Stimulated activated CD4-positive, alpha-beta T cell treated with anti-CD3 and anti-CD28 coated beads, Interleukin-15, amount 100 ng/mL, for 24 hours (primary cell): ENCODE measurements at regions not wholly inside any gene's neighbourhood (a gene's known extent, or its start where the extent isn't known, plus 50 kb on each side); places are given as distances from the start of the nearest gene placed in this dataset.

Experiments
- DNase-seq: peaks from one replicate; pipeline ENCODE4 v3.0.0-alpha.2; 2020

DNA sequence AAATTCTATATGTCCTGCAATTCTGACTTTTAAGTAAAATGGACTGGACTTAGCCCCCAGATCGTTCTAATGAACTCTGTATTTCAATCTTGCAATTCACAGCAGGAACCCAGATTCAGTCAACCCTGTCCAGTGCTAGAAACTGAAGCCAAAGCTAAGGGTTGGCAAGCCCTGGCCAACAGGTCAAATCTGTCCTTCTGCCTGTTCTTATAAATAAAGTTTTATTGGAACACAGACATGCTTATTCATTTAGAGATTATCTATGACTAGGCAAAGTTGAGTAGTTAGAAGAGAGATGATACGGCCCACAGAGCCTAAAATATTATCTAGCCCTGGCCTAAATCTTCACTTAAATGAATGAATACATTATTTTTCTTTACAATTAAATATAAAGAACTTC, 339.2 kb upstream of the JARID2 start:
- no peak for DNase-seq

GRCh38 chr6:14910692-14911547, 334.9 kb upstream of the JARID2 start:
- DNase-seq = peak; percentile 16

- no peak for DNase-seq
Observed at GRCh38 chr6:14912226-14912625, 333.6 kb upstream of the JARID2 start.

DNA sequence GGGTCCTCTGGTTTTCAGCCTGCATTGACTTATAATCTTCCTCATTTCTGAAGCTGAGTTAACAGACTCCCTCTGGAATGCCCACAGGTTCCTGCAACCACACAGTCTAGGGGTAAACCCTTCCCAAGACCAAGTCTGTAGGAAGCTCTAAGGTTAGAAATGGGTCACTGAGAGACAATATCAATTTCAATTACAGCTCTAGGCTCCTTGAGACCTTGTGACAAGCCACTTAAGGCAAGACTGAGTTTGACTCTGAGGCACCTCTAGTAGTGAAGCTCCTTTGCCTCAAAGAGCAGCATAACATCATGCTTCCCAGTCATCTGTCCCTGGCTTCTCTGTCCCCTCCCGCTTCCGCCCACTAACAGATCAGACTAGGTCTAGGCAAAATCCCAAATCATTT, 333.2 kb upstream of the JARID2 start:
- DNase-seq = no peak

- DNase-seq = no peak
Observed at GRCh38 chr6:14913931-14914330, 331.9 kb upstream of the JARID2 start.

DNA sequence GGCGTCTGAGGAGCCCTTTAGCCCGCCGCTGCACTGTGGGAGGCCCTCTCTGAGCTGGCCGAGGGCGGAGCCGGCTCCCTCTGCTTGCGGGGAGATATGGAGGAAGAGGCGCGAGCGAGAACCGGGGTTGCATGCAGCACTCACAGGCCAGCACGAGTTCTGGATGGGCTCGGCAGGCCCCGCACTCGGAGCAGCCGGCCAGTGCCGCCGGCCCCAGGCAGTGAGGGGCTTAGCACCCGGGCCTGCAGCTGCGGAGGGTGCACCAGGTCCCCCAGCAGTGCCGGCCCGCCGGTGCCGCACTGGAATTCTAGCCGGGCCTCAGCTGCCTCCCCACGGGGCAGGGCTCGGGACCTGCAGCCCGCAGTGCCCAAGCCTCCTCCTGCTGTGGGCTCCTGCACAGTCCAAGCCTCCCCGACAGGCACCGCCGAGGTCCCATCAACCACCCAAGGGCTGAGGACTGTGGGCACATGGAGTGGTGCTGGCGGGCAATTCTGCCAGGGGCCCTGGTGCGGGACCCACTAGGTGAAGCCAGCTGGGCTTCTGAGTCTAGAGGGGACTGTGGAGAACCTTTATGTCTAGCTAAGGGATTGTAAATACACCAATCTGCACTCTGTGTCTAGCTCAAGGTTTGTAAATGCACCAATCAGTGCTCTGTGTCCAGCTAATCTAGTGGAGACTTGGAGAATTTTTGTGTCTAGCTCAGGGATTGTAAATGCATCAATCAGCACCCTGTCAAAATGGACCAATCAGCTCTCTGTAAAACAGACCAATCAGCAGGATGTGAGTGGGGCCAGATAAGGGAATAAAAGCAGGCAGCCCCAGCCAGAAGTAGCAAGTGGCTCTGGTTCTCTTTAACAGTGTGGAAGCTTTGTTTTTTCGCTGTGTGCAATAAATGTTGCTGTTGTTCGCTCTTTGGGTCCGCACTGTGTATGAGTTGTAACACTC, 329.7 kb upstream of the JARID2 start:
- DNase-seq = no peak

DNA sequence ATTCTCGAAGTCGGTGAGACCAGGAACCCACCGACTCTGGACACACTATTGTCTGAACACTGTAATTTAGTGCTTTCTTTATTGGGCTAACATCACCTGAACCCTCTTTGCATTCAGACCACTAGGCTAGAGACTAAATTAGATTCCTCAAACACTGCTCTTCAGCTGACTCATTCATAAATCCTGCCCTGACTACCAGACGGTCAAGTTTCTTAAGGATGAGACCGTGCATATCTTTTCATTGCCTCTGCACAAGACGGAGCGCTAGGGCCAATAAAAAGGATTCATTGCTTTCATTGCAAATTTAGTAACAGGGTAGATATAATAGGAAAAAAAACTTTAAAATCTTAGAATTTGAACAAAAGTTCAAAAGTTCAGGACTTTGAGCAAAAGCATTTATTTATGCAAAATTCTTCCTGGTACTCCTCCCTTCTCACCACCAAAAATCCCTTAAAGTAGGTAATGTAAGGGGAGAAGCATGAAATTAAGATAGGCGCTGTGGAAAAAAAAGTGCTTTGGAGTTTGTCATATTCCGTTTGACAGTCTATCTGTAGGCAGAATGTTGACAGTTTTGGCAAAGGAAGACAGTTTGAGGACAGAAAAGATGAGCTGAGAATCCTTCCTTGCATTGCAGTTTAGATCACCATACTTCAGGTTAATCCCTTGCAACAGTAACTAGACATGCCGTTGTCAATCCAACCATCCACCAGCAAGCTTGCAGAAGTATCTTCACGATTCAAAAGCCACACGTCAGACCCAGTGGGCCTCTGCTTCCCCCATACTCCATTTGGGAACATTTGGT, 328.6 kb upstream of the JARID2 start:
- no peak for DNase-seq

GRCh38 chr6:14918200-14918907, 327.5 kb upstream of the JARID2 start:
- DNase-seq = no peak

GRCh38 chr6:14919038-14919670, 326.7 kb upstream of the JARID2 start:
- no peak for DNase-seq

DNA sequence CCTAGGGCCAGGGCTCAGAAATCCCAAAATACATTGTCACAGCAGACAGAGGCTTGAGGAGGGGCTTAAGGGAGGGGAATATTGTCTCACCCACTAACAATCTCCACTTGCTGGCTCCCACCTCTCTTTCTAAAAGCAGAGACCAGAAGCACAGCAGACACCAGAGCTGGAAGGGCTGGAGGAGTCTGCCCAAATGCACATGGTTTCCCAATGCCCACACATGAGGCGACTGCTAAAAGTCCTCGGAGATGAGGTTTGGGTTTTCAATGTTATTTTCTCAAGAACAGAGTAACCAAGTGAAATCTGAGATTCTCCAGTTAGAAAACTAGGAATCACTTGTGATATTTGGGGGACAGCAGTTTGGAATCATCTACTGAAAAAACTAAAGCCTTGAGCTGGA, 325.6 kb upstream of the JARID2 start:
- DNase-seq = no peak

- no peak for DNase-seq
Observed at GRCh38 chr6:14921170-14921569, 324.7 kb upstream of the JARID2 start.

- no peak for DNase-seq
Observed at GRCh38 chr6:14921878-14922671, 323.8 kb upstream of the JARID2 start.

GRCh38 chr6:14922706-14923460, 323.0 kb upstream of the JARID2 start:
- no peak for DNase-seq

DNA sequence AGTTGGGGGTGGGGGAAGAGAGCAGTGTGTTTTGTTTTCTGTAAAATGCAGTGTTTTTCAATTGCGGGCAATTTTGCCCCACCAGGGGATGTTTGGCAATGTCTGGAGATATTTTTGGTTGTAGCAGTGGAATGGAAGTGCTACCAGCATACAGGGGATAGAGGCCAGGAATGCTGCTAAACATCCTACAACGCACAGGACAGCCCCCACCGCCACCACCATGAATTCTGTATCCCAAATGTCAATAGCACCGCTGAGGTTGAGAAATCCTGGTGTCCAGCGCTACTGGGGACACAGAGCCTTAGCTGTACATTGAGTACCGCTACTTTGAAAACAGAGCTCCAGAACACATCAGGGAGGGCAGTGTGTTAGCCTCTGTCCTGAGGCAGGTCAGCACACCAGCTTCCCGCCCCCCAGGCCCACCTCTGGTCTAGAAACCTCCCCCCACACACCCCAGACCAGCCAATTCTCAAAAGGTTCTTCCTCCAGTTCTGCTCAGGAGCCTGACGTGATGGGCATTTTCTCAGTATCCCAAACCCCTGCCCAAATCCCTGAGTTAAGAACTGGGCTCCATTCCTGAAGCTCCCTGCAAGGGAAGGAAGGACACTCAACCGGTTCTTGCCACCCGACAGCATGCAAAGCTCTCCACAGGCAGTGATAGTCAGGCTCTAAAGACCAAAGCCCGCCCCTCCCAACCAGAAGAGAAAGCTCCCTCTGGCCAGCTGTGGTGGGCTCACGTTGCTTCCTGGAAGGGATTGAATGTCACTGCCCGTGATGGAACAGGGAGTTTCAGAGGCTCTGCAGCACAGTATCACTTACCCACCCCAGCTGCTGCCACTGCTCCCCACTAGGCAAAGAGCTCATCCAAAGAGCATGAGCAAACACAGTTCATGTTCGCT, 321.5 kb upstream of the JARID2 start:
- DNase-seq = no peak

- no peak for DNase-seq
Observed at GRCh38 chr6:14925025-14925698, 320.7 kb upstream of the JARID2 start.

DNA sequence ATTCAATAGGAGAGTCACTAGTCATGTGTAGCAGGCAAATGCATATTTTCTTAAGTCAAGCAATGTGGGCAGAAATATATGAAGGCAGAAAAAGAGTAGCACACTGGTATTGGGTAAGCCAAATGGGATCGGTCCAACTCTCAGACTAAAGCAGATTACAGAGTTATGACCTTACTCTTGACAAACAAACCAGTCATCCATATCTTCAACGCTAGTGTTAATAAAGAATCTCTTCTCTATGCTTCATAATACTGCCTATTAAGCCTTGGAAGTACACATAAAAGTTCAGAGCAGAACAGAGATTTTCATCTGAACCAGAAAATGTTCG, 320.2 kb upstream of the JARID2 start:
- no peak for DNase-seq

- DNase-seq = no peak
Observed at GRCh38 chr6:14927398-14927797, 318.5 kb upstream of the JARID2 start.

GRCh38 chr6:14929291-14929690, 316.6 kb upstream of the JARID2 start:
- DNase-seq = no peak
